ENCODE measurements at regions not wholly inside any gene's neighbourhood (a gene's known extent, or its start where the extent isn't known, plus 50 kb on each side); places are given as distances from the start of the nearest gene placed in this dataset.

- DNase-seq, result no peak
Measured at GRCh38 chr7:41792120-41792519, 89.2 kb upstream of the INHBA start.

- DNase-seq, result no peak
Measured at GRCh38 chr7:41788556-41788955, 85.7 kb upstream of the INHBA start.

GRCh38 chr7:41787651-41788350 lies 84.9 kb upstream of the INHBA start:
- no peak for DNase-seq

- DNase-seq, result no peak
Measured at GRCh38 chr7:41786944-41787343, 84.1 kb upstream of the INHBA start.

GRCh38 chr7:41786404-41786803 lies 83.5 kb upstream of the INHBA start:
- peak; percentile 47 for DNase-seq

- DNase-seq, result no peak
Measured at GRCh38 chr7:41785840-41786239, 83.0 kb upstream of the INHBA start.

- DNase-seq, result no peak
Measured at GRCh38 chr7:41785265-41785664, 82.4 kb upstream of the INHBA start.

GRCh38 chr7:41779918-41780317 lies 77.0 kb upstream of the INHBA start:
- DNase-seq, result peak; percentile 83

GRCh38 chr7:41777894-41778596 lies 75.2 kb upstream of the INHBA start:
- peak; percentile 83 for DNase-seq

- DNase-seq, result no peak
Measured at GRCh38 chr7:41774966-41775365, 72.1 kb upstream of the INHBA start.

- DNase-seq, result peak; percentile 59
Measured at GRCh38 chr7:41773756-41774155, 70.9 kb upstream of the INHBA start.

- DNase-seq, result no peak
Measured at GRCh38 chr7:41771717-41772116, 68.8 kb upstream of the INHBA start.

GRCh38 chr7:41769162-41769561 lies 66.3 kb upstream of the INHBA start:
- DNase-seq, result no peak

- DNase-seq, result no peak
Measured at GRCh38 chr7:41763626-41764025, 60.7 kb upstream of the INHBA start.

- DNase-seq, result no peak
Measured at GRCh38 chr7:41762641-41763040, 59.8 kb upstream of the INHBA start.

- no peak for DNase-seq
Measured at GRCh38 chr7:41760293-41760692, 57.4 kb upstream of the INHBA start.

- DNase-seq, result no peak
Measured at GRCh38 chr7:41758321-41758720, 55.4 kb upstream of the INHBA start.

GRCh38 chr7:41756650-41757182 lies 53.8 kb upstream of the INHBA start:
- DNase-seq, result no peak

- peak; percentile 29 for DNase-seq
Measured at GRCh38 chr7:41755096-41755495, 52.2 kb upstream of the INHBA start.

- DNase-seq, result no peak
Measured at GRCh38 chr7:41754046-41754445, 51.2 kb upstream of the INHBA start.
